H9 (cell line): ENCODE measurements at regions not wholly inside any gene's neighbourhood (a gene's known extent, or its start where the extent isn't known, plus 50 kb on each side); places are given as distances from the start of the nearest gene placed in this dataset.

Experiments used
- DNase-seq: peaks from one replicate; pipeline ENCODE4 v3.0.0-alpha.2; 2017
- H2AFZ ChIP-seq: one replicate; pipeline ENCODE4 v1.6.1; 2013; ENCODE audit warnings: mild to moderate bottlenecking, low read length, control low read depth, moderate library complexity
- H2AK5ac ChIP-seq: 2 replicates; pipeline ENCODE4 v1.6.1; 2013; ENCODE audit warnings: low read length, control low read depth, mixed read lengths; ENCODE audit not compliant: insufficient read length
- H2BK120ac ChIP-seq: one replicate; pipeline ENCODE4 v1.6.1; 2013; ENCODE audit warnings: low read depth, mild to moderate bottlenecking, low read length, control low read depth, inconsistent platforms; ENCODE audit not compliant: poor library complexity, severe bottlenecking
- H2BK12ac ChIP-seq: 2 replicates; pipeline ENCODE4 v1.6.1; 2013; ENCODE audit warnings: low read length, control low read depth, mixed read lengths, low read depth; ENCODE audit not compliant: insufficient read length
- H2BK15ac ChIP-seq: 2 replicates; pipeline ENCODE4 v1.6.1; 2013; ENCODE audit warnings: low read depth, low read length, control low read depth
- H2BK20ac ChIP-seq: one replicate; pipeline ENCODE4 v1.6.1; 2013; ENCODE audit warnings: low read depth, mild to moderate bottlenecking, low read length, control low read depth, inconsistent platforms; ENCODE audit not compliant: poor library complexity, severe bottlenecking
- H2BK5ac ChIP-seq: 2 replicates; pipeline ENCODE4 v1.6.1; 2013; ENCODE audit warnings: low read length, control low read depth, mixed read lengths; ENCODE audit not compliant: insufficient read length
- H3K14ac ChIP-seq: 2 replicates; pipeline ENCODE4 v1.6.1; 2013; ENCODE audit warnings: low read length, control low read depth; ENCODE audit not compliant: insufficient read depth
- H3K18ac ChIP-seq: 2 replicates; pipeline ENCODE4 v1.6.1; 2013; ENCODE audit warnings: low read depth, mild to moderate bottlenecking, mixed read lengths, low read length, control low read depth; ENCODE audit not compliant: insufficient read length
- H3K23ac ChIP-seq: 2 replicates; pipeline ENCODE4 v1.6.1; 2013; ENCODE audit warnings: low read length, control low read depth, mixed read lengths, low read depth; ENCODE audit not compliant: insufficient read length
- H3K23me2 ChIP-seq: 2 replicates; pipeline ENCODE4 v1.6.1; 2013; ENCODE audit warnings: low read depth, mild to moderate bottlenecking, mixed read lengths, low read length, control low read depth; ENCODE audit not compliant: insufficient read length, poor library complexity, severe bottlenecking
- H3K27ac ChIP-seq: 2 replicates; pipeline ENCODE4 v1.5.1; 2013; ENCODE audit warnings: low read length, control low read depth, mixed read lengths, low read depth; ENCODE audit not compliant: insufficient read length
- H3K27me3 ChIP-seq: 2 replicates; pipeline ENCODE4 v1.6.1; 2013; ENCODE audit warnings: low read length, control low read depth, inconsistent platforms; ENCODE audit not compliant: insufficient read depth
- H3K4ac ChIP-seq: 2 replicates; pipeline ENCODE4 v1.6.1; 2013; ENCODE audit warnings: low read depth, mild to moderate bottlenecking, control low read depth, inconsistent platforms, low read length, moderate library complexity
- H3K4me1 ChIP-seq: 2 replicates; pipeline ENCODE4 v1.6.1; 2013; ENCODE audit warnings: low read length, control low read depth, inconsistent platforms; ENCODE audit not compliant: insufficient read depth
- H3K4me2 ChIP-seq: 2 replicates; pipeline ENCODE4 v1.6.1; 2013; ENCODE audit warnings: low read length, control low read depth, mixed read lengths; ENCODE audit not compliant: insufficient read length, insufficient read depth
- H3K56ac ChIP-seq: 2 replicates; pipeline ENCODE4 v1.6.1; 2013; ENCODE audit warnings: low read depth, mild to moderate bottlenecking, mixed read lengths, low read length, control low read depth; ENCODE audit not compliant: insufficient read length
- H3K79me1 ChIP-seq: 2 replicates; pipeline ENCODE4 v1.6.1; 2013; ENCODE audit warnings: low read depth, mild to moderate bottlenecking, moderate library complexity, low read length, control low read depth, inconsistent platforms; ENCODE audit not compliant: insufficient read depth, poor library complexity, severe bottlenecking
- H3K79me2 ChIP-seq: 2 replicates; pipeline ENCODE4 v1.6.1; 2013; ENCODE audit warnings: low read length, control low read depth, inconsistent platforms; ENCODE audit not compliant: insufficient read depth
- H3K9ac ChIP-seq: 2 replicates; pipeline ENCODE4 v1.6.1; 2013; ENCODE audit warnings: low read length, control low read depth, mixed read lengths; ENCODE audit not compliant: insufficient read length; ENCODE audit errors: extremely low read depth
- H3K9me3 ChIP-seq: one replicate; pipeline ENCODE4 v1.6.1; 2013; ENCODE audit warnings: low read depth, low read length, inconsistent platforms; ENCODE audit not compliant: control insufficient read depth
- H3T11ph ChIP-seq: one replicate; pipeline ENCODE4 v1.6.1; 2013; ENCODE audit warnings: mild to moderate bottlenecking, low read length, control low read depth, inconsistent platforms
- H4K20me1 ChIP-seq: one replicate; pipeline ENCODE4 v1.6.1; 2013; ENCODE audit not compliant: control insufficient read depth, insufficient read length, insufficient read depth
- H4K5ac ChIP-seq: 2 replicates; pipeline ENCODE4 v1.6.1; 2013; ENCODE audit warnings: low read depth, mild to moderate bottlenecking, mixed read lengths, low read length, control low read depth; ENCODE audit not compliant: insufficient read length
- H4K8ac ChIP-seq: replicated peaks from 2 replicates; pipeline ENCODE4 v1.6.1; 2013; ENCODE audit warnings: low read length, control low read depth, mixed read lengths, low read depth; ENCODE audit not compliant: insufficient read length
- H4K91ac ChIP-seq: 2 replicates; pipeline ENCODE4 v1.6.1; 2013; ENCODE audit warnings: low read depth, mild to moderate bottlenecking, moderate library complexity, mixed read lengths, low read length, control low read depth; ENCODE audit not compliant: insufficient read length
- H3K27ac Mint-ChIP-seq, 3 experiments: 2 replicates in 2 of 3; 3 replicates in 1 of 3; pipeline ENCODE4 v1.8.0; 2020 to 2021; ENCODE audit warnings: mixed read lengths in 3 of 3, mild to moderate bottlenecking in 1 of 3, moderate library complexity in 1 of 3
- H3K27me3 Mint-ChIP-seq: 2 replicates; pipeline ENCODE4 v1.8.0; 2021; ENCODE audit warnings: low read depth, mild to moderate bottlenecking, moderate library complexity, mixed read lengths
- H3K36me3 Mint-ChIP-seq, 3 experiments: 2 replicates in 2 of 3; 3 replicates in 1 of 3; pipeline ENCODE4 v1.8.0; 2020 to 2021; ENCODE audit warnings: low read depth in 3 of 3, mixed read lengths in 3 of 3; ENCODE audit not compliant: insufficient read depth in 1 of 3
- H3K4me1 Mint-ChIP-seq, 2 experiments: 2 replicates each; pipeline ENCODE4 v1.8.0; 2020; ENCODE audit warnings: mixed read lengths in 2 of 2
- H3K4me3 Mint-ChIP-seq, 2 experiments: 2 replicates in 1 of 2; 3 replicates in 1 of 2; pipeline ENCODE4 v1.8.0; 2020 to 2021; ENCODE audit warnings: mild to moderate bottlenecking in 2 of 2, mixed read lengths in 2 of 2, moderate library complexity in 1 of 2
- H3K9me3 Mint-ChIP-seq, 2 experiments: 2 replicates in 1 of 2; 3 replicates in 1 of 2; pipeline ENCODE4 v1.8.0; 2020; ENCODE audit warnings: mild to moderate bottlenecking in 2 of 2, mixed read lengths in 2 of 2, moderate library complexity in 1 of 2
- CTCF ChIP-seq: fragments of 200-600 bp; sonication (generic); conservative IDR thresholded peaks from 3 replicates; pipeline ENCODE4 v1.8.0; 2021; ENCODE audit warnings: antibody characterized with exemption, mild to moderate bottlenecking
- WGBS: extraction: QIAGEN DNeasy Blood & Tissue Kit; methylation state at CpG from one replicate; pipeline ENCODE4 v1.1.7; 2013; ENCODE audit warnings: missing lambda C conversion rate, low lambda C conversion rate, mixed read lengths; ENCODE audit not compliant: insufficient read length; ENCODE audit errors: extremely low coverage; 5-methylcytosine and 5-hydroxymethylcytosine counted together

- no peak overlapping the region; a peak in 1 of 7 replicates for H3K27ac Mint-ChIP-seq
- Histone ChIP-seq H2AK5ac (no peak overlapping the region), H3T11ph (no peak overlapping the region), H3K23me2 (no peaks in the 10 kb centered on the region), H3K79me2 (no peaks in the 10 kb centered on the region), H3K23ac (no peak overlapping the region), H3K4ac (no peak overlapping the region), H2BK12ac (no peak overlapping the region), H3K4me1 (no peaks in the 10 kb centered on the region), H2BK120ac (no peak overlapping the region), H2BK15ac (no peak overlapping the region), H3K27me3 (no peaks in the 10 kb centered on the region), H3K4me2 (no peak overlapping the region), H4K5ac (no peak overlapping the region), H3K9ac (no peak overlapping the region), H2BK5ac (no peak overlapping the region), H3K79me1 (no peaks in the 10 kb centered on the region), H3K56ac (no peak overlapping the region), H3K18ac (no peak overlapping the region), H3K9me3 (no peaks in the 10 kb centered on the region), H4K91ac (no peak overlapping the region), H2AFZ (no peak overlapping the region), H2BK20ac (no peak overlapping the region), H3K14ac (no peak overlapping the region), H4K8ac (no peak overlapping the region), H4K20me1 (no peaks in the 10 kb centered on the region), H3K27ac (no peak overlapping the region)
- no peaks in the 10 kb centered on the region for H3K36me3 Mint-ChIP-seq
- peak; percentile 66 for DNase-seq
- H3K9me3 Mint-ChIP-seq = peaks cover 0 to 6% of the 10 kb centered on the region in 2 experiments; a peak in 2 of 5 replicates
- TF ChIP-seq CTCF = no peak
- no peak overlapping the region for H3K4me3 Mint-ChIP-seq
- H3K4me1 Mint-ChIP-seq = peaks cover 16 to 17% of the 10 kb centered on the region in 2 experiments
- H3K27me3 Mint-ChIP-seq = peaks cover 68% of the 10 kb centered on the region
- WGBS = no CpG with 5 or more reads among the region's 22 CpGs
These were observed 115.4 kb downstream of the BRD1 start for GRCh38 chr22:49712195-49712791.
